Vagina (tissue), 2 donors: ENCODE measurements at regions not wholly inside any gene's neighbourhood (a gene's known extent, or its start where the extent isn't known, plus 50 kb on each side); places are given as distances from the start of the nearest gene placed in this dataset.

Experiments used
- DNase-seq, 2 donors: peaks; one replicate each; pipeline ENCODE4 v3.0.0-alpha.2; 2017; ENCODE audit errors: extremely low spot score in 2 of 2
- H3K27ac ChIP-seq: fragments of 200-600 bp; sonication (generic); one replicate; pipeline ENCODE4 v1.5.1; 2019
- H3K27me3 ChIP-seq: fragments of 200-600 bp; sonication (generic); one replicate; pipeline ENCODE4 v1.5.1; 2019
- H3K36me3 ChIP-seq, 2 donors: fragments of 200-600 bp; sonication (generic); one replicate each; pipeline ENCODE4 v1.5.1; 2017 to 2019
- H3K4me1 ChIP-seq: fragments of 200-600 bp; sonication (generic); one replicate; pipeline ENCODE4 v1.5.1; 2019
- H3K4me3 ChIP-seq, 2 donors: fragments of 200-600 bp; sonication (generic); 1 replicate in 1 of 2; 2 replicates in 1 of 2; pipeline ENCODE4 v1.5.1; 2016 to 2019
- H3K9me3 ChIP-seq: fragments of 200-600 bp; sonication (generic); one replicate; pipeline ENCODE4 v1.5.1; 2019
- POLR2A ChIP-seq, 2 donors: fragments of 450-650 bp; IDR thresholded peaks; one replicate each; pipeline ENCODE4 v1.6.1; 2017; ENCODE audit warnings: antibody characterized with exemption in 2 of 2, mild to moderate bottlenecking in 2 of 2, moderate library complexity in 2 of 2
- POLR2AphosphoS5 ChIP-seq, 2 donors: sonication (generic); formaldehyde crosslinking; IDR thresholded peaks; one replicate each; pipeline ENCODE4 v1.9.0; 2017; ENCODE audit warnings: antibody characterized with exemption in 2 of 2, mild to moderate bottlenecking in 2 of 2, low read depth in 1 of 2; ENCODE audit not compliant: insufficient read depth in 1 of 2
- intact Hi-C: fragments of 100-400 bp; cut with DNase I; formaldehyde crosslinking; loops from one replicate; pipeline ENCODE4 v1.15.1; 2023
- TF ChIP-seq, protein P1 (sequence below), 3 experiments: fragments of 450-650 bp in 2 of 3; fragments of 200-600 bp in 1 of 3; sonication (generic) in 1 of 3; IDR thresholded peaks; one replicate each; pipeline ENCODE4 v1.5.1; 2017 to 2019; ENCODE audit warnings: antibody characterized with exemption in 3 of 3, mild to moderate bottlenecking in 2 of 3, moderate library complexity in 2 of 3

GRCh38 chr20:58043236-58044140 lies 185.0 kb downstream of the ANKRD60 start:
- Histone ChIP-seq H3K9me3 (no peaks in the 10 kb centered on the region), H3K4me1 (peaks cover 41% of the 10 kb centered on the region), H3K27ac (peak overlapping the region; percentile 76), H3K4me3 (no peak overlapping the region), H3K27me3 (no peaks in the 10 kb centered on the region), H3K36me3 (no peaks in the 10 kb centered on the region)
- TF ChIP-seq POLR2A (IDR thresholded peaks at IDR 0.05), result no peak
- TF ChIP-seq, protein P1, sequence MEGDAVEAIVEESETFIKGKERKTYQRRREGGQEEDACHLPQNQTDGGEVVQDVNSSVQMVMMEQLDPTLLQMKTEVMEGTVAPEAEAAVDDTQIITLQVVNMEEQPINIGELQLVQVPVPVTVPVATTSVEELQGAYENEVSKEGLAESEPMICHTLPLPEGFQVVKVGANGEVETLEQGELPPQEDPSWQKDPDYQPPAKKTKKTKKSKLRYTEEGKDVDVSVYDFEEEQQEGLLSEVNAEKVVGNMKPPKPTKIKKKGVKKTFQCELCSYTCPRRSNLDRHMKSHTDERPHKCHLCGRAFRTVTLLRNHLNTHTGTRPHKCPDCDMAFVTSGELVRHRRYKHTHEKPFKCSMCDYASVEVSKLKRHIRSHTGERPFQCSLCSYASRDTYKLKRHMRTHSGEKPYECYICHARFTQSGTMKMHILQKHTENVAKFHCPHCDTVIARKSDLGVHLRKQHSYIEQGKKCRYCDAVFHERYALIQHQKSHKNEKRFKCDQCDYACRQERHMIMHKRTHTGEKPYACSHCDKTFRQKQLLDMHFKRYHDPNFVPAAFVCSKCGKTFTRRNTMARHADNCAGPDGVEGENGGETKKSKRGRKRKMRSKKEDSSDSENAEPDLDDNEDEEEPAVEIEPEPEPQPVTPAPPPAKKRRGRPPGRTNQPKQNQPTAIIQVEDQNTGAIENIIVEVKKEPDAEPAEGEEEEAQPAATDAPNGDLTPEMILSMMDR (IDR thresholded peaks at IDR 0.05), result no peak
- no peak for TF ChIP-seq POLR2AphosphoS5 (IDR thresholded peaks at IDR 0.05; ENCODE audit: insufficient read depth in 1 of 2, low read depth in 1 of 2)
- intact Hi-C loops, result no loop called here
- DNase-seq, result peak in 1 of 2 donors; percentile 93

DNA sequence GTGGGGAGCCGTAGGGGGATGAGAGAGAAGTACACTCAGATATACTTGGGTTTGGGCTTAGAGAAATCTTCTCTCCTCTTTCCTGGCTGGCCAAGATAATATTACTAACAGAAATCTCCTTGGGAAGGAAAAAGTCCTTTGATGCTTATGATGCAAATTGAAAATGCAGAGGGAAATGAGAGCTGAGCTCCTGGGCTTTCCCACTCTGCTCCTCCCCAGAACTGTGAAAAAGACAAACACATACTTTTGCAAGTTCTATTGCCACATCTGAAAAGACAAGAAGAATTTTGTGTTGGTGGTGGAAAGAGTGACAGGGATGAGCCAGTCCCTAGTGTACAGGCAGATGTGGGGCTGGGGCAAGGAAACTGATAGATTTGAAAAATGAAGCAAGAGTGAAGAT lies 185.9 kb downstream of the ANKRD60 start:
- intact Hi-C loops, result no loop called here
- no peaks in the 10 kb centered on the region for H3K27me3 ChIP-seq
- no peaks in the 10 kb centered on the region for H3K36me3 ChIP-seq
- no peak for DNase-seq
- H3K4me1 ChIP-seq, result peaks cover 32% of the 10 kb centered on the region
- TF ChIP-seq POLR2A (IDR thresholded peaks at IDR 0.05) (no peak), POLR2AphosphoS5 (IDR thresholded peaks at IDR 0.05; ENCODE audit: insufficient read depth in 1 of 2, low read depth in 1 of 2) (no peak)
- TF ChIP-seq, protein P1 (IDR thresholded peaks at IDR 0.05), result no peak
- H3K9me3 ChIP-seq, result no peaks in the 10 kb centered on the region
- peak overlapping the region; percentile 76 for H3K27ac ChIP-seq
- no peak overlapping the region for H3K4me3 ChIP-seq

DNA sequence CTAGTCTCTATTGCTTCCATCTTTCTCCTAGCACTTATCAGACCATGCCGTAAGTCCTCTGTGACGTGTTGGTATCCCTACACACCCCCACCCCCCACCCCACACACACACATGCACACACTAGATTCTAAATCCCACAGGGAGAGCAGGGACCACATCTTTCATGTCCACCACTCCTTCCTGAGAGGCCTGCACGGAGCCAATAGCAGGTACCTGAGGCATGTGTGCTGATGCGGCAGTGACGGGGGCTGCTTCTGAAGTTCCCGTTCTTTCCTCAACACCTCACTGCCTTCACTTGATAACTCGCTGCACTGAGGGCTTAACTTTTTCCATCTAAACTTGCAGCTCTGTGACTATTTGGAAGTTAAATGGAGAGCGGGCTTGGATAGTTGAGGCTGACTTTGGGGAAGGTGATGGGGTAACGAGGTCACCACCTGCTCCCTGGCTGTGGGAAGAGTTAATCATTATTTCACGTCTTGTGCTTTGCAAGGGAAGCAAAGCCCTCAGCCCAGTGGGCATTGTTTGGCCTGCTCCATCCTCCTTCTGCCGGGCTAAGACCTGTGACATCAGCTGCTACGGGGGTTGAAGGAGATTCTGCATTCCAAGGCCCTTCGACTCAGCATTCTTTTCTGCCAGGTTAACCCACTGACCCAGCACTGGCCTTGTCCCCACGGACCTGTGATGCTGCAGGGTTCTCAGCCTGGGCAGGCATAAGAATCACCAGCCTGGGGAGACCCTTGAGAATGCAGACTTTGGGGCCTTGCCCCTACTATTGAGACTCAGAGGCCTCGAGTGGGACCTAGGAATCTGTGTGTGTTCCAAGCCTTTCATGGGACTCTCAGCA lies 187.8 kb downstream of the ANKRD60 start:
- H3K27ac ChIP-seq, result no peak overlapping the region
- no peaks in the 10 kb centered on the region for H3K27me3 ChIP-seq
- TF ChIP-seq, protein P1 (IDR thresholded peaks at IDR 0.05), result no peak
- TF ChIP-seq POLR2AphosphoS5 (IDR thresholded peaks at IDR 0.05; ENCODE audit: insufficient read depth in 1 of 2, low read depth in 1 of 2), result no peak
- no peak for TF ChIP-seq POLR2A (IDR thresholded peaks at IDR 0.05)
- no peaks in the 10 kb centered on the region for H3K9me3 ChIP-seq
- intact Hi-C loops, result no loop called here
- no peaks in the 10 kb centered on the region for H3K36me3 ChIP-seq
- DNase-seq, result peak in 1 of 2 donors; percentile 91
- peaks cover 25% of the 10 kb centered on the region for H3K4me1 ChIP-seq
- H3K4me3 ChIP-seq, result no peak overlapping the region

- Histone ChIP-seq H3K36me3 (no peaks in the 10 kb centered on the region), H3K9me3 (no peaks in the 10 kb centered on the region), H3K4me1 (peaks cover 25% of the 10 kb centered on the region), H3K27ac (no peak overlapping the region), H3K27me3 (no peaks in the 10 kb centered on the region), H3K4me3 (no peak overlapping the region)
- intact Hi-C loops, result no loop called here
- TF ChIP-seq, protein P1 (IDR thresholded peaks at IDR 0.05), result no peak
- peak in 1 of 2 donors; percentile 26 for TF ChIP-seq POLR2AphosphoS5 (IDR thresholded peaks at IDR 0.05; ENCODE audit: insufficient read depth in 1 of 2, low read depth in 1 of 2)
- DNase-seq, result peak; percentile 76 to 89
Observed at GRCh38 chr20:58039274-58040092, 189.0 kb downstream of the ANKRD60 start.
